Non-pigmented ciliary epithelial cell (primary cell): ENCODE measurements at regions not wholly inside any gene's neighbourhood (a gene's known extent, or its start where the extent isn't known, plus 50 kb on each side); places are given as distances from the start of the nearest gene placed in this dataset.

Experiments
- DNase-seq: peaks from one replicate; pipeline ENCODE4 v3.0.0-alpha.2; 2010; ENCODE audit warnings: low read depth

DNA sequence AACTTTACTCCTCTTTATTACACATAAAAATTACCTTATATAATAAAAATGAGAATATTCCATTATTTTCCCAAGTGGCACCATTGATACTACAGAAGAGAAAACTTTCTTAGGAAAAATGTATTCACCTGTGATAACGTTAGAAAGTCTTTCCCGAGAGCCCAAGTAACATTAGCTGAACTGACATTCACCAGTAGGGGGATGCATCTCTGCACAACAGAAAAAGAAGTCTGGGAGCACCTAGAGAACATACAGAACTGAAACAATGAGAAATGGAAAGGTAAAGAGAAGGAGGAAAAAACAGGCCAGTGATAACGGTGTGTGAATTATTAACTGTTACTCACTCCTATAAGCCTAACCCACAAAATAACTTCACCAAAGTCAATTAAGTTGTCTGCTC lies 423.3 kb downstream of the CENPC start:
- no peak for DNase-seq

DNA sequence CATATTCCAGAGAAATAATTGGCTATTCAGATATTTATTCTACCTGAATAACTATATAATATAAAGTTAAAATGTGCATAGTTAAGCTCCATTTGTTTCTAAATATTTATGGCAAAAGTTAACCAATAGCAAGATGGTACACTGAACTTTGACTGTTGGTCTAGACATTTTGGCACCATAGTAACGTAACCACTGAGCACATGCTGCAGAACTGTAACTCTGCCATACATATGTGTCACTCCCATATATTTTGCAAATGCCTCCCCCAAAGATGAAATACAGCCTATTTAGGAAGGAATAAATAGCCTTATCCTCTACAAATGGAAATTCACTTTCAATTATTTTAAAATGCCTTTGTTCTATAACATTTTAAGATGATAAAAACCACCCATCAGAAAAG lies 424.9 kb downstream of the CENPC start:
- no peak for DNase-seq

GRCh38 chr4:67109276-67109675 lies 436.0 kb downstream of the CENPC start:
- DNase-seq: no peak

GRCh38 chr4:67106861-67107460 lies 438.3 kb downstream of the CENPC start:
- no peak for DNase-seq

DNA sequence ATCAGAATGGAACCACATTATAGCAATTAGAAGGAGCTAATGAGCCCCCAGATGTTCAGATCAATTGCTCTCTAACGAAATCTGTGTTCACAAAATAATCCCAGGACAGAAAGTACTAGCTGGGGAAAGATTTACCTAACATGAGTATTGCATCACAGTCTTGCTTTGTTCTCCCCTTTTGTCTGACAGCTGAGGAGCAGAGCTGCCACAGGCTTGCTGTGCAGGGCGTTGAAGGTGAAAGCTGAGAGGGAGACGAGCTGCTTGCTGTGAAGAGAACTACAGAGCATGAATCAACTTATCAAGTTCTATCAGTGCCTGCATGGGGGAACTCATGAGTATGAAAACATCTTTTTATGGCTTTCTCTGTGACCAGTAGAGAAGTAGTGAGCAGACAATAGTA lies 441.2 kb downstream of the CENPC start:
- no peak for DNase-seq

DNA sequence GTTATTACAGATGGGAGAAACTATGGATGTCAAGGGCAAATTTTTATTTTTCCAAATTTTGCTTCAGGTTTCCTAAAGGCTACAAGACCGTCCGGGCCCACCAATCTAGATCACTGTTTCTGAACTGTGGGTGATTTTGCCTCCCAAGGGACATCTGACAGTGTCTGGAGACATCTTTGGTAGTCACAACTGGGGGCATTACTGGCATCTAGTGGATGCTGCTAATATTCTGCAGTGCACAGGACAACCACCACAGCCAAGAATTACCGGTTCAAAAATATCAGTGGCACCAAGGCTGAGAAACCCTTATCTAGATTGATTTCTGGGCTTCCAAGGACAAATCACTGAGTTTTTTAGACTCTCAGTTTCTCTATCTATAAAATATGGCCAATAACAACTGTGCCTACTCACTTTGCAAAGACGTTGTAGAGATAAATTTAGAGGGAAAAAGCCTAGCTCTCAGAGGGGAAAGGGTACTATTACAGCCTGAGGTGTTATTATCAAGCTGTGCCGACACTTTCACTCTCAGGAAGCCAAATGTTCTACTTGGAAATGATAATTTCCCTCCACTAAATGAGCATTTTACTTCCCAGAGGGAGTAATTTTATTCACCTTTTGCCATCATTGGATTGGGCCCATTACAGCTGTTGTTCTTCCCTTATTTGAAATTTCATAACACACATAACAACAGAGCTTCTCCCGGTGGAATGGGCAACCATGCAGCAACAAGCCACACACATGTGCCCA lies 442.1 kb downstream of the CENPC start:
- no peak for DNase-seq

- DNase-seq: no peak
Observed at GRCh38 chr4:67101612-67102011, 443.7 kb downstream of the CENPC start.

GRCh38 chr4:67092351-67092750 lies 453.0 kb downstream of the CENPC start:
- DNase-seq: no peak

GRCh38 chr4:67091673-67092072 lies 453.6 kb downstream of the CENPC start:
- DNase-seq: no peak

DNA sequence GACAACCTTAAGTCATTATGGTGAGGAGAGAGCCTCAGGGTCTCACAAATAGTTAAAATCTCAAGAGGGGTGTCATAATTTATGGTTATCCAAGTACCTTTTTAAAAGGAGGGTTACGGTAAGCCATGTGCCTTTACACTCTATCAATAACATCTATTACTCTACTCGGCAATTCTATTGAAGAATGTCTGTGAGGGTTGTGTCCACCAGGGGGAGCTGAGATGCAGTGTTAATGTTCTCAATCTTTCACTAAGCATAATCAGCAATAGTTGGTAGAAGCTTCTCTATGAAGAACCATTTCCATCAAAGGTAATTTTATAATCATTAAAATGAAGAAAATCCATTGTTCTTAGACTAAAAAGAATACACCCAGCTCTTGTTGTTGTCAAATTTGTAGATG lies 457.4 kb downstream of the CENPC start:
- peak; percentile 0 for DNase-seq

GRCh38 chr4:67084783-67085182 lies 460.5 kb downstream of the CENPC start:
- DNase-seq: no peak

- DNase-seq: no peak
Observed at GRCh38 chr4:67083496-67083895, 461.8 kb downstream of the CENPC start.

- DNase-seq: no peak
Observed at GRCh38 chr4:67082746-67083145, 462.6 kb downstream of the CENPC start.

- no peak for DNase-seq
Observed at GRCh38 chr4:67080046-67080557, 465.2 kb downstream of the CENPC start.

DNA sequence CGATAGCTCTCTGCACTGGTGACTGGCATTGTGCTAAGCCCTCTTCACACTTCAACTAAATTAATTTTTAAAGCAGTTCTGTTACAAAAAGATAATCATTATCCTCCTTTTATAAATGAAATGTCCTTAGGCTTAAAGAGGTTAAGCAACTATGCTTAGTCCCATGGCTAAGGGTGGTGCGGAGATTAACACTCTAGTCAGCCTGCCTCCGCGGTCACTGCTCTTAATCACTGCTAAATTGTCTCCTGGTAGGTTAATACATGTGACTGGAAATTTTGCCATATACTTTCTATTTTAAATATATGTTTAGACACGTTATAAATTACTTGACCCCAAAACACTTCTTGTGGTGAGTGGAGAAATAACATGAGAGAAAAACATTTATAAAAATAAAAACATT lies 473.7 kb downstream of the CENPC start:
- DNase-seq: no peak

- DNase-seq: no peak
Observed at GRCh38 chr4:67055319-67055718, 490.0 kb downstream of the CENPC start.

DNA sequence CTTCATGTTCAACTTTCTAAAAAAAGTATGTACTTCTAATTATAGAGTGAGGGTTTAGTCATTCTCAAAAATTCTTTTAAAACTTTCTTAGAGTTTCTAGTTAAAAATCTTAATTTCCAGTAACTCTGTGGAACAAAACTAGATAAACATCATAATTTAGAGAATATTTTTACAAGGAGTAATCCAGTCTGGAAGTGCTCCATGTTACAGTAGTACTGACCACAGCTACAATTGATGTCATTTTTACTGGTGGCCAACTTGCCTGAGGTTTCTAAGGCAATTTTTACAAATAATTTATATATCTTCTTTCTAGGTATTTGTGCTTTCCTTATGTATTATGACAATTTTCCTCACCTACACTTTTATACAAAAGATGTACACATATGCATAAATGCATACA lies 490.4 kb downstream of the CENPC start:
- no peak for DNase-seq

DNA sequence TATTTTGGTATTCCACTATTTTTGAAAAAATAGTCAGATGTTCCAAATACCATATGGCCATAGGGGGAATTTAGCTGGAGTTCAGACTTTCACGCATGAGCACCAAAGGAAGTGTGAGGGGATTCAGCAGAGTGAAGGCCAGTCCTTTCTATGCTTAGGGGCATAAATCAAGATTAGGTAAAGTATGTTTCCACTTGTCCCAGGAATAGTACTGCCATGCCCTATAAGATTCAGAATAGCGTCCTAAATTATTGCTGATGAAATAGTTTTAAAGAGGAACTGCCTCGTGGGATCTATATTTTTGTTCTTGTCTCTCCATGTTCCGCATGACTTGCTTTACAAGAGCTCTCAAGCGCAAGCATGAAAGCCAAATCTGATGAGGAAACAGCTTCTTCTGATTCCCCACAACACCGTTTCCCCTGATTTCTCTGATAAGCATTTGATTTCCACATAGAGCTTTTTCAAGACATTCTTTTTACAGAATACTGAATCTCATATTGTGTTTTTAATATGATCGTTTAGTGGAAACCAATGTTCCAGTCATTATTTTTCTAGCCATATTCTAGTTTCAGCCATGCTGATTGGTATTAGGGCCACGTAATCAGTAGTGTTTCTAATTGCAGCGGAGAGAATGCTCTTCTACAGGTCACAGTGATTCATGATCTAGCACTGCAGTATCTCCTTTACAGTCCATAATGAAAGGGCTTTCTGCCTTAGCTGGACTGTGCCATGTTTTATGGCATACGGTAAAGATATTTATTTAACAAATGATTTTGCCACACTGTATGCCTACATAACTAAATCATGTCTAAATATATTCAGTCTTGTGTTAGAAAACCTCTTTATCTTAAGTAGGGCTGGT lies 492.3 kb downstream of the CENPC start:
- DNase-seq: no peak

GRCh38 chr4:67051000-67051789 lies 494.1 kb downstream of the CENPC start:
- no peak for DNase-seq

GRCh38 chr4:67049446-67049845 lies 495.9 kb downstream of the CENPC start:
- DNase-seq: no peak

DNA sequence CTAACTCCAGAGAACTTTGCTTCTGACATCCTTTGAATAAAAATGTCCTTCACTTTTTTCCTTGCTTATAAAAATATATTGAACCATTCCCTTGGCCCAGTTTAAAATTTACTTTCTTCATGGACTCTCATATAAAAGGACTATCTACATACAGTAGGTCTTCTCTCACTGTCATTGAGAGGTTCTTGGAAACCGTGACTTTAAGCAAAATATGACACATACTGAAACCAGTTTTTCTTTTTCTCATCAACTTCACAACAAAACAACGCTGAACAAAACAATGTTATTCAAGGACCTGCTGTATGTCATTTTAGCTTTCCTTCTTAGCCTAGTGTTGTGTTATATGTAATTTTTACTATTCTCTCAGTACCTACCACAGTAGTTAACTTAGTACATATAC lies 496.8 kb downstream of the CENPC start:
- no peak for DNase-seq

DNA sequence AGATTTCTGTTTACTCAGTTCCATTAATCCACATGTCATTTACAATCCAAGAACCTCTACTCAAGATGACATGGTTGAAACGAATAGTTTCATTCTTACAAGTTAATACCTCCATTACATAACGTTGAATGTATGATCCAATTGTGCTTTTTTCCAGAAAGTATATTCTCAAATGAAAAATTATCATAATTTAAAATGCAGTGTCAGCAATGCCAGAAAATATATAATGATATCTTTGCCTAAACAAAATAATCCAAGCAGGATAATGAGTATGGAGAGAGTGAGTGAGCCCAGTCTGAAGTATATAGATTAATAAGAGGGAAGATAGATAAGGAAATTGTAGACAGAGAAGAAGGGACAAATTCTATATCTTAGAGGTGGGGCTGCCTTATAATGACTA lies 505.0 kb downstream of the CENPC start:
- DNase-seq: no peak
